Muscle of leg (tissue), 3 donors: ENCODE measurements at regions not wholly inside any gene's neighbourhood (a gene's known extent, or its start where the extent isn't known, plus 50 kb on each side); places are given as distances from the start of the nearest gene placed in this dataset.
"Not testable (repeated sequence)": the region's sequence is repeated elsewhere in the genome, so short reads cannot be mapped to it uniquely, and the experiment has no call there.

Experiments used
- DNase-seq: peaks from one replicate; pipeline ENCODE4 v3.0.0; 2013
- H3K27ac ChIP-seq: one replicate; pipeline ENCODE4 v1.5.1; 2013; ENCODE audit warnings: mild to moderate bottlenecking, low read length, control low read depth
- H3K27me3 ChIP-seq: one replicate; pipeline ENCODE4 v1.6.1; 2013; ENCODE audit warnings: low read length; ENCODE audit not compliant: control insufficient read depth, insufficient read depth
- H3K36me3 ChIP-seq: one replicate; pipeline ENCODE4 v1.6.1; 2013; ENCODE audit warnings: low read length; ENCODE audit not compliant: control insufficient read depth, insufficient read depth
- H3K4me1 ChIP-seq: one replicate; pipeline ENCODE4 v1.6.1; 2013; ENCODE audit warnings: low read length; ENCODE audit not compliant: control insufficient read depth, insufficient read depth
- H3K4me3 ChIP-seq: one replicate; pipeline ENCODE4 v1.5.1; 2013; ENCODE audit warnings: low read length, control low read depth
- H3K9me3 ChIP-seq: replicated peaks from 2 replicates; pipeline ENCODE4 v1.6.1; 2013; ENCODE audit warnings: low read depth, low read length; ENCODE audit not compliant: control insufficient read depth
- WGBS: methylation state at CpG from one replicate; pipeline ENCODE4 v1.1.5; 2013; ENCODE audit warnings: missing lambda C conversion rate; ENCODE audit not compliant: insufficient coverage; 5-methylcytosine and 5-hydroxymethylcytosine counted together

GRCh38 chr6:113203715-113204110 lies 653.4 kb upstream of the MARCKS start:
- Histone ChIP-seq H3K27me3 (no peaks in the 10 kb centered on the region), H3K9me3 (no peaks in the 10 kb centered on the region), H3K4me3 (no peak overlapping the region), H3K36me3 (no peaks in the 10 kb centered on the region), H3K27ac (no peak overlapping the region), H3K4me1 (no peaks in the 10 kb centered on the region)
- DNase-seq: no peak
- no CpG with 5 or more reads among the region's 4 CpGs for WGBS

GRCh38 chr6:113205553-113205952 lies 651.6 kb upstream of the MARCKS start:
- Histone ChIP-seq H3K36me3 (no peaks in the 10 kb centered on the region), H3K9me3 (no peaks in the 10 kb centered on the region), H3K27ac (no peak overlapping the region), H3K4me1 (no peaks in the 10 kb centered on the region), H3K4me3 (no peak overlapping the region), H3K27me3 (no peaks in the 10 kb centered on the region)
- no peak for DNase-seq
- no CpG with 5 or more reads among the region's 1 CpG for WGBS

- Histone ChIP-seq H3K36me3 (no peaks in the 10 kb centered on the region), H3K27me3 (no peaks in the 10 kb centered on the region), H3K27ac (no peak overlapping the region), H3K4me1 (no peaks in the 10 kb centered on the region), H3K4me3 (no peak overlapping the region), H3K9me3 (no peaks in the 10 kb centered on the region)
- DNase-seq: no peak
- no CpG with 5 or more reads among the region's 2 CpGs for WGBS
Measured at GRCh38 chr6:113208726-113209125, 648.4 kb upstream of the MARCKS start.

GRCh38 chr6:113209315-113209714 lies 647.8 kb upstream of the MARCKS start:
- no peaks in the 10 kb centered on the region for H3K4me1 ChIP-seq
- no peak overlapping the region for H3K4me3 ChIP-seq
- H3K9me3 ChIP-seq: no peaks in the 10 kb centered on the region
- no peaks in the 10 kb centered on the region for H3K27me3 ChIP-seq
- DNase-seq: no peak
- WGBS: 70% methylated on average over 4 of the region's 5 CpGs
- H3K27ac ChIP-seq: no peak overlapping the region
- no peaks in the 10 kb centered on the region for H3K36me3 ChIP-seq

GRCh38 chr6:113211170-113211569 lies 646.0 kb upstream of the MARCKS start:
- DNase-seq: peak; percentile 23
- no peak overlapping the region for H3K4me3 ChIP-seq
- no peaks in the 10 kb centered on the region for H3K4me1 ChIP-seq
- no peaks in the 10 kb centered on the region for H3K36me3 ChIP-seq
- no peak overlapping the region for H3K27ac ChIP-seq
- no peaks in the 10 kb centered on the region for H3K9me3 ChIP-seq
- H3K27me3 ChIP-seq: no peaks in the 10 kb centered on the region

- H3K27me3 ChIP-seq: no peaks in the 10 kb centered on the region
- peaks cover 2% of the 10 kb centered on the region for H3K9me3 ChIP-seq
- no peak overlapping the region for H3K27ac ChIP-seq
- no CpG with 5 or more reads among the region's 2 CpGs for WGBS
- DNase-seq: no peak
- H3K4me3 ChIP-seq: no peak overlapping the region
- no peaks in the 10 kb centered on the region for H3K36me3 ChIP-seq
- no peaks in the 10 kb centered on the region for H3K4me1 ChIP-seq
Measured at GRCh38 chr6:113219783-113220182, 637.4 kb upstream of the MARCKS start.

- Histone ChIP-seq H3K27ac (no peak overlapping the region), H3K36me3 (no peaks in the 10 kb centered on the region), H3K9me3 (peaks cover 2% of the 10 kb centered on the region), H3K4me1 (no peaks in the 10 kb centered on the region), H3K27me3 (no peaks in the 10 kb centered on the region), H3K4me3 (no peak overlapping the region)
- no peak for DNase-seq
- WGBS: no CpG with 5 or more reads among the region's 2 CpGs
Measured at GRCh38 chr6:113220832-113221231, 636.3 kb upstream of the MARCKS start.

GRCh38 chr6:113221850-113222249 lies 635.3 kb upstream of the MARCKS start:
- H3K4me3 ChIP-seq: no peak overlapping the region
- DNase-seq: no peak
- H3K36me3 ChIP-seq: no peaks in the 10 kb centered on the region
- H3K27me3 ChIP-seq: no peaks in the 10 kb centered on the region
- H3K27ac ChIP-seq: no peak overlapping the region
- H3K4me1 ChIP-seq: no peaks in the 10 kb centered on the region
- 96% methylated on average over 15 of the region's 20 CpGs for WGBS
- H3K9me3 ChIP-seq: peaks cover 2% of the 10 kb centered on the region

- WGBS: no CpG with 5 or more reads among the region's 1 CpG
- Histone ChIP-seq H3K4me1 (no peaks in the 10 kb centered on the region), H3K36me3 (no peaks in the 10 kb centered on the region), H3K27ac (no peak overlapping the region), H3K9me3 (no peaks in the 10 kb centered on the region), H3K27me3 (no peaks in the 10 kb centered on the region), H3K4me3 (no peak overlapping the region)
- no peak for DNase-seq
Measured at GRCh38 chr6:113246186-113246585, 611.0 kb upstream of the MARCKS start.

- H3K4me3 ChIP-seq: no peak overlapping the region
- no peaks in the 10 kb centered on the region for H3K27me3 ChIP-seq
- no peak overlapping the region for H3K27ac ChIP-seq
- 100% methylated on average over 2 of the region's 2 CpGs for WGBS
- H3K9me3 ChIP-seq: peaks cover 2% of the 10 kb centered on the region
- no peaks in the 10 kb centered on the region for H3K36me3 ChIP-seq
- H3K4me1 ChIP-seq: no peaks in the 10 kb centered on the region
- no peak for DNase-seq
Measured at GRCh38 chr6:113248532-113248931, 608.6 kb upstream of the MARCKS start.

GRCh38 chr6:113254194-113254593 lies 603.0 kb upstream of the MARCKS start:
- not testable (repeated sequence) for H3K27ac ChIP-seq, H3K4me1 ChIP-seq, H3K36me3 ChIP-seq, H3K9me3 ChIP-seq, H3K27me3 ChIP-seq, H3K4me3 ChIP-seq, DNase-seq
